ENCODE measurements at regions not wholly inside any gene's neighbourhood (a gene's known extent, or its start where the extent isn't known, plus 50 kb on each side); places are given as distances from the start of the nearest gene placed in this dataset.
"Not testable (repeated sequence)": the region's sequence is repeated elsewhere in the genome, so short reads cannot be mapped to it uniquely, and the experiment has no call there.

GRCh38 chr2:140086964-140087363 is 1306.8 kb upstream of the NXPH2 start:
- H3K36me3 Mint-ChIP-seq: no peaks in the 10 kb centered on the region
- no peak overlapping the region for H3K4me3 Mint-ChIP-seq
- no peaks in the 10 kb centered on the region for H3K9me3 Mint-ChIP-seq
- H3K27ac Mint-ChIP-seq: no peak overlapping the region
- ATAC-seq: no peak
- no peaks in the 10 kb centered on the region for H3K4me1 Mint-ChIP-seq
- no peaks in the 10 kb centered on the region for H3K27me3 Mint-ChIP-seq

GRCh38 chr2:140085674-140086073 is 1305.5 kb upstream of the NXPH2 start:
- Mint-ChIP-seq H3K36me3 (no peaks in the 10 kb centered on the region), H3K4me3 (no peak overlapping the region), H3K27me3 (no peaks in the 10 kb centered on the region), H3K4me1 (no peaks in the 10 kb centered on the region), H3K9me3 (no peaks in the 10 kb centered on the region), H3K27ac (no peak overlapping the region)
- peak; percentile 43 for ATAC-seq

GRCh38 chr2:140079038-140079437 is 1298.8 kb upstream of the NXPH2 start:
- Mint-ChIP-seq H3K9me3 (peaks cover 8% of the 10 kb centered on the region), H3K36me3 (no peaks in the 10 kb centered on the region), H3K27me3 (no peaks in the 10 kb centered on the region), H3K4me3 (no peak overlapping the region), H3K4me1 (no peaks in the 10 kb centered on the region), H3K27ac (no peak overlapping the region)
- no peak for ATAC-seq

GRCh38 chr2:140076164-140076563 is 1296.0 kb upstream of the NXPH2 start:
- ATAC-seq: no peak
- H3K4me3 Mint-ChIP-seq: no peak overlapping the region
- H3K9me3 Mint-ChIP-seq: peaks cover 8% of the 10 kb centered on the region
- no peaks in the 10 kb centered on the region for H3K4me1 Mint-ChIP-seq
- H3K36me3 Mint-ChIP-seq: no peaks in the 10 kb centered on the region
- H3K27me3 Mint-ChIP-seq: no peaks in the 10 kb centered on the region
- no peak overlapping the region for H3K27ac Mint-ChIP-seq

GRCh38 chr2:140073763-140074162 is 1293.6 kb upstream of the NXPH2 start:
- not testable (repeated sequence) for ATAC-seq, H3K9me3 Mint-ChIP-seq, H3K36me3 Mint-ChIP-seq, H3K4me1 Mint-ChIP-seq, H3K4me3 Mint-ChIP-seq, H3K27ac Mint-ChIP-seq, H3K27me3 Mint-ChIP-seq

- no peaks in the 10 kb centered on the region for H3K36me3 Mint-ChIP-seq
- no peak overlapping the region for H3K27ac Mint-ChIP-seq
- H3K27me3 Mint-ChIP-seq: no peaks in the 10 kb centered on the region
- H3K4me1 Mint-ChIP-seq: no peaks in the 10 kb centered on the region
- ATAC-seq: no peak
- H3K9me3 Mint-ChIP-seq: peaks cover 5% of the 10 kb centered on the region
- no peak overlapping the region for H3K4me3 Mint-ChIP-seq
Observed at GRCh38 chr2:140067661-140068060, 1287.5 kb upstream of the NXPH2 start.

GRCh38 chr2:140064243-140064642 is 1284.1 kb upstream of the NXPH2 start:
- ATAC-seq: no peak
- no peaks in the 10 kb centered on the region for H3K36me3 Mint-ChIP-seq
- peaks cover 8% of the 10 kb centered on the region for H3K9me3 Mint-ChIP-seq
- H3K27ac Mint-ChIP-seq: no peak overlapping the region
- H3K4me1 Mint-ChIP-seq: no peaks in the 10 kb centered on the region
- H3K27me3 Mint-ChIP-seq: no peaks in the 10 kb centered on the region
- H3K4me3 Mint-ChIP-seq: no peak overlapping the region

GRCh38 chr2:140063356-140063755 is 1283.2 kb upstream of the NXPH2 start:
- Mint-ChIP-seq H3K27me3 (no peaks in the 10 kb centered on the region), H3K4me1 (no peaks in the 10 kb centered on the region), H3K9me3 (peaks cover 8% of the 10 kb centered on the region), H3K27ac (no peak overlapping the region), H3K36me3 (no peaks in the 10 kb centered on the region), H3K4me3 (no peak overlapping the region)
- no peak for ATAC-seq

GRCh38 chr2:140061240-140061639 is 1281.0 kb upstream of the NXPH2 start:
- Mint-ChIP-seq H3K27me3 (no peaks in the 10 kb centered on the region), H3K4me1 (no peaks in the 10 kb centered on the region), H3K36me3 (no peaks in the 10 kb centered on the region), H3K4me3 (no peak overlapping the region), H3K9me3 (peaks cover 8% of the 10 kb centered on the region), H3K27ac (no peak overlapping the region)
- ATAC-seq: no peak

GRCh38 chr2:140057928-140058327 is 1277.7 kb upstream of the NXPH2 start:
- H3K4me3 Mint-ChIP-seq: no peak overlapping the region

GRCh38 chr2:140041811-140042210 is 1261.6 kb upstream of the NXPH2 start:
- no peak overlapping the region for H3K4me3 Mint-ChIP-seq
- H3K4me1 Mint-ChIP-seq: no peaks in the 10 kb centered on the region
- H3K27me3 Mint-ChIP-seq: no peaks in the 10 kb centered on the region
- no peak for ATAC-seq
- H3K27ac Mint-ChIP-seq: no peak overlapping the region
- no peaks in the 10 kb centered on the region for H3K36me3 Mint-ChIP-seq
- H3K9me3 Mint-ChIP-seq: peaks cover 11% of the 10 kb centered on the region

More at GRCh38 chr2:140057928-140058327, 1277.7 kb upstream of the NXPH2 start:
- peaks cover 9% of the 10 kb centered on the region for H3K9me3 Mint-ChIP-seq
- H3K36me3 Mint-ChIP-seq: no peaks in the 10 kb centered on the region
- no peaks in the 10 kb centered on the region for H3K4me1 Mint-ChIP-seq
- H3K27ac Mint-ChIP-seq: no peak overlapping the region
- no peak for ATAC-seq
- H3K27me3 Mint-ChIP-seq: no peaks in the 10 kb centered on the region

GRCh38 chr2:140041239-140041638 is 1261.0 kb upstream of the NXPH2 start:
- no peak for ATAC-seq
- Mint-ChIP-seq H3K9me3 (peaks cover 11% of the 10 kb centered on the region), H3K27ac (no peak overlapping the region), H3K4me3 (no peak overlapping the region), H3K4me1 (no peaks in the 10 kb centered on the region), H3K27me3 (no peaks in the 10 kb centered on the region), H3K36me3 (no peaks in the 10 kb centered on the region)

- H3K4me3 Mint-ChIP-seq: no peak overlapping the region
- no peaks in the 10 kb centered on the region for H3K36me3 Mint-ChIP-seq
- H3K27ac Mint-ChIP-seq: no peak overlapping the region
- peaks cover 4% of the 10 kb centered on the region for H3K9me3 Mint-ChIP-seq
- no peak for ATAC-seq
- no peaks in the 10 kb centered on the region for H3K27me3 Mint-ChIP-seq
- no peaks in the 10 kb centered on the region for H3K4me1 Mint-ChIP-seq
Observed at GRCh38 chr2:140033638-140034037, 1253.4 kb upstream of the NXPH2 start.

GRCh38 chr2:140027966-140028365 is 1247.8 kb upstream of the NXPH2 start:
- Mint-ChIP-seq H3K4me1 (no peaks in the 10 kb centered on the region), H3K4me3 (no peak overlapping the region), H3K27ac (no peak overlapping the region), H3K9me3 (peaks cover 3% of the 10 kb centered on the region), H3K36me3 (no peaks in the 10 kb centered on the region), H3K27me3 (no peaks in the 10 kb centered on the region)
- ATAC-seq: no peak

- no peak for ATAC-seq
- H3K4me3 Mint-ChIP-seq: no peak overlapping the region
- H3K27ac Mint-ChIP-seq: no peak overlapping the region
- H3K9me3 Mint-ChIP-seq: peaks cover 3% of the 10 kb centered on the region
- no peaks in the 10 kb centered on the region for H3K36me3 Mint-ChIP-seq
- no peaks in the 10 kb centered on the region for H3K4me1 Mint-ChIP-seq
- no peaks in the 10 kb centered on the region for H3K27me3 Mint-ChIP-seq
Observed at GRCh38 chr2:140027320-140027719, 1247.1 kb upstream of the NXPH2 start.

GRCh38 chr2:140023291-140023690 is 1243.1 kb upstream of the NXPH2 start:
- no peaks in the 10 kb centered on the region for H3K36me3 Mint-ChIP-seq
- H3K27me3 Mint-ChIP-seq: no peaks in the 10 kb centered on the region
- no peak overlapping the region for H3K4me3 Mint-ChIP-seq
- peaks cover 3% of the 10 kb centered on the region for H3K9me3 Mint-ChIP-seq
- H3K4me1 Mint-ChIP-seq: no peaks in the 10 kb centered on the region
- ATAC-seq: no peak
- no peak overlapping the region for H3K27ac Mint-ChIP-seq

GRCh38 chr2:140018541-140018940 is 1238.4 kb upstream of the NXPH2 start:
- Mint-ChIP-seq H3K9me3 (peaks cover 3% of the 10 kb centered on the region), H3K27me3 (no peaks in the 10 kb centered on the region), H3K4me1 (no peaks in the 10 kb centered on the region), H3K4me3 (no peak overlapping the region), H3K36me3 (no peaks in the 10 kb centered on the region), H3K27ac (no peak overlapping the region)
- no peak for ATAC-seq
